Upper lobe of right lung (tissue), 1 donor: ENCODE measurements at regions not wholly inside any gene's neighbourhood (a gene's known extent, or its start where the extent isn't known, plus 50 kb on each side); places are given as distances from the start of the nearest gene placed in this dataset.
"Not testable (repeated sequence)": the region's sequence is repeated elsewhere in the genome, so short reads cannot be mapped to it uniquely, and the experiment has no call there.

ENCODE experiments used
- ATAC-seq: fragments of 200-7000 bp; cut with Tn5 transposase; one replicate; pipeline ENCODE4 v1.9.1; 2020; ENCODE audit warnings: mild to moderate bottlenecking, moderate library complexity
- DNase-seq: peaks from one replicate; pipeline ENCODE4 v3.0.0-alpha.2; 2020
- H3K27ac ChIP-seq: fragments of 200-600 bp; one replicate; pipeline ENCODE4 v1.8.0; 2022
- H3K27me3 ChIP-seq: fragments of 200-600 bp; one replicate; pipeline ENCODE4 v1.8.0; 2022; ENCODE audit warnings: mild to moderate bottlenecking
- H3K36me3 ChIP-seq: fragments of 200-600 bp; one replicate; pipeline ENCODE4 v1.8.0; 2022
- H3K4me1 ChIP-seq: fragments of 200-600 bp; one replicate; pipeline ENCODE4 v1.8.0; 2022
- H3K4me3 ChIP-seq: fragments of 200-600 bp; one replicate; pipeline ENCODE4 v1.8.0; 2022; ENCODE audit warnings: mild to moderate bottlenecking
- H3K9me3 ChIP-seq: fragments of 200-600 bp; one replicate; pipeline ENCODE4 v1.8.0; 2022
- intact Hi-C: fragments of 100-400 bp; cut with DNase I; formaldehyde crosslinking; loops from one replicate; pipeline ENCODE4 v1.11.0; 2022
- TF ChIP-seq, protein P1 (sequence below): fragments of 200-600 bp; IDR thresholded peaks from one replicate; pipeline ENCODE4 v1.8.0; 2022; ENCODE audit warnings: antibody characterized with exemption
- donor health status: DM: no; HTN: yes; CAD: no; lungs with severe emphysema.

DNA sequence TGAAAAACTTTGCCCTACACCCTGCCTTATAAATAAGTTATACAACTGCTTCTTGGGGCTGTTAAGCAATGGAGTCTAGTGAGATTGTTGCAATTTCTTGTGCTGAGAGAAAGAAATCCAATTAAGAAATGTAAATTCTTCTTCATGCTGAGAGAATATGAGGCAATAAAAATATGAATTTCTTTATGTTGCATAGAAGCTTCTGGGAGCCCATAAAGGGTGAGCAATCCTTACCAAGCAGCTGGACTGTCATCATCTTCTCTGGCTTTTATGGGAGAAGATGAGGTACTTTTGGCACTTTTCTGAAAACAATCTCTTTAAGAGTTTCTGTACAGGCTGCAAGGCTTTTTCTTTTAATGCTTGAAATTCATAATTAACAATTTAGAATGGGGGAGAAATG, 204.3 kb downstream of the DMRTA1 start:
- Histone ChIP-seq H3K27ac (peak overlapping the region; percentile 58), H3K4me1 (no peaks in the 10 kb centered on the region), H3K9me3 (no peaks in the 10 kb centered on the region), H3K4me3 (no peak overlapping the region), H3K27me3 (no peaks in the 10 kb centered on the region), H3K36me3 (no peaks in the 10 kb centered on the region)
- intact Hi-C loops, result no loop called here
- ATAC-seq, result no peak
- TF ChIP-seq, protein P1, sequence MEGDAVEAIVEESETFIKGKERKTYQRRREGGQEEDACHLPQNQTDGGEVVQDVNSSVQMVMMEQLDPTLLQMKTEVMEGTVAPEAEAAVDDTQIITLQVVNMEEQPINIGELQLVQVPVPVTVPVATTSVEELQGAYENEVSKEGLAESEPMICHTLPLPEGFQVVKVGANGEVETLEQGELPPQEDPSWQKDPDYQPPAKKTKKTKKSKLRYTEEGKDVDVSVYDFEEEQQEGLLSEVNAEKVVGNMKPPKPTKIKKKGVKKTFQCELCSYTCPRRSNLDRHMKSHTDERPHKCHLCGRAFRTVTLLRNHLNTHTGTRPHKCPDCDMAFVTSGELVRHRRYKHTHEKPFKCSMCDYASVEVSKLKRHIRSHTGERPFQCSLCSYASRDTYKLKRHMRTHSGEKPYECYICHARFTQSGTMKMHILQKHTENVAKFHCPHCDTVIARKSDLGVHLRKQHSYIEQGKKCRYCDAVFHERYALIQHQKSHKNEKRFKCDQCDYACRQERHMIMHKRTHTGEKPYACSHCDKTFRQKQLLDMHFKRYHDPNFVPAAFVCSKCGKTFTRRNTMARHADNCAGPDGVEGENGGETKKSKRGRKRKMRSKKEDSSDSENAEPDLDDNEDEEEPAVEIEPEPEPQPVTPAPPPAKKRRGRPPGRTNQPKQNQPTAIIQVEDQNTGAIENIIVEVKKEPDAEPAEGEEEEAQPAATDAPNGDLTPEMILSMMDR, result no peak
- no peak for DNase-seq

DNA sequence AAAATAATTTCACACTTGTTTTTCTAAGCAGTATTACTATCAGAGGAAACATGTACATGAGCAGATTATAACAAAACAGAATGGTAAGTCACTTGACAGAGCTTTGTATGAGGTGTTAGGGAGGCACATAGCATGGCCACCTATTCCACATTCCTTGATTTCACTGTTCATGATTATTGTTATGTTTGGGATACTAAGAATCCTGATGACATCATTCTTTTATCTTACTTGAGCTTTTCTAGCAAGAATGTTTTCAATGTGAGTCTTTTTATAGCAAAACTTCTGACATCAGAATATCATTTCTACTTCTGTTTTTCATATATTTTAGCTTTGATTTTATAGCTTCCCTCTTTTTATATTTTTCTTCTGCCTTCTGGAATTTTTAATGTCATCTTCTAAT, 208.2 kb downstream of the DMRTA1 start:
- Histone ChIP-seq H3K4me3 (no peak overlapping the region), H3K4me1 (no peaks in the 10 kb centered on the region), H3K36me3 (no peaks in the 10 kb centered on the region), H3K27ac (no peak overlapping the region), H3K27me3 (no peaks in the 10 kb centered on the region), H3K9me3 (no peaks in the 10 kb centered on the region)
- TF ChIP-seq, protein P1, result no peak
- no peak for ATAC-seq
- intact Hi-C loops, result no loop called here
- no peak for DNase-seq

DNA sequence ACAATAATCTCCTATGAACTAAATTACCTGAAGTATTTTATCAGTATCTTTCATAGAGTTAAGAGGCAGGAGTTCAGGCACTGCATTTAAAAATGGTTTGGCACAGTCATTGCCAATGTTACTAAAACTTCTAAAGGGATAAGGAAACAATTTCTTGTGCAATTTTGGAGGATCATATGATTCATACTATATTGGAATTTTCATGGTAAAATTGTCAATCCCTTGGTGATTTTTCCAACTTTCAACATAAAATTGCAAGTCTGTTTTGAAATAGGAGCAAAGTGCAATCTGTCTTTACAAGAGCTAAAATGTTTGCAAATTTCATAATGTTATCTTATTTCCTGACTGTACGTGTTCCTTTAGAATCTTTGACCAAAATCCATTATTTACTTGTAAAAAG, 211.1 kb downstream of the DMRTA1 start:
- no peaks in the 10 kb centered on the region for H3K4me1 ChIP-seq
- no peak for ATAC-seq
- no peak for DNase-seq
- no peaks in the 10 kb centered on the region for H3K9me3 ChIP-seq
- TF ChIP-seq, protein P1, result no peak
- H3K36me3 ChIP-seq, result no peaks in the 10 kb centered on the region
- H3K27me3 ChIP-seq, result no peaks in the 10 kb centered on the region
- no peak overlapping the region for H3K27ac ChIP-seq
- H3K4me3 ChIP-seq, result no peak overlapping the region
- intact Hi-C loops, result no loop called here

DNA sequence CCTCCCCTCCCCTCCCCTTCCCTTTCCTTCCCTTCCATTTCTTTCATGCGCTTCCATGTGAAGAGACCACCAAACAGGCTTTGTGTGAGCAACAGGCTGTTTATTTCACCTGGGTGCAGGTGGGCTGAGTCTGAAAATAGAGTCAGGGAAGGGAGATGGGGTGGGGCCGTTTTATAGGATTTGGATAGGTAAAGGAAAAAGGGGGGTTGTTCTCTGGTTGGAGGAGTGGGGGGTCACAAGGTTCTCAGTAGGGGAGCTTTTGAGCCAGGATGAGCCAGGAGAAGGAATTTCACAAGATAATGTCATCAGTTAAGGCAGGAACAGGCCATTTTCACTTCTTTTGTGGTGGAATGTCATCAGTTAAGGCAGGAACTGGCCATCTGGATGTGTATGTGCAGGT, 211.9 kb downstream of the DMRTA1 start:
- H3K4me3 ChIP-seq, ATAC-seq, H3K36me3 ChIP-seq, DNase-seq, H3K4me1 ChIP-seq, H3K9me3 ChIP-seq, H3K27me3 ChIP-seq, H3K27ac ChIP-seq, intact Hi-C loops: not testable (repeated sequence)

DNA sequence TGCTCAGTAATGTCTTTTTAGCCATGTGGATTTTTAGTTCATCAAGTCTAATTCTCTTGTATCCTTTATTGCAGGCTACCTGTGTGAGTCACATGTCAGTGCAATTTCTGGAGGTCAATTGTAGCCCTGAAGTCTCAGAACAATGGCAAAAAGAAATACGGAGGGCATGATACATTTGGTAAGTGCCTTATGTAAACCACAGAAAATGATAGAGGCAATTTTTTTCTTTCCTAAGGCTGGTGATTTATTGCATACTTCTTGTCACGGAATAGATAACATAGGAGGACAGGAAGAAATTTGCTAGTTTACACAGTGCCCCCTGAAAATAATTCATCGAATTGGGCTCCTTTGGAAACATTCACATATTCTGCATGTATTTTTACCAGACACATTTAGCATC, 235.9 kb downstream of the DMRTA1 start:
- no peak for ATAC-seq
- no peaks in the 10 kb centered on the region for H3K36me3 ChIP-seq
- H3K4me3 ChIP-seq, result no peak overlapping the region
- no peaks in the 10 kb centered on the region for H3K27me3 ChIP-seq
- TF ChIP-seq, protein P1, result no peak
- intact Hi-C loops, result no loop called here
- no peak overlapping the region for H3K27ac ChIP-seq
- no peak for DNase-seq
- no peaks in the 10 kb centered on the region for H3K9me3 ChIP-seq
- H3K4me1 ChIP-seq, result no peaks in the 10 kb centered on the region

DNA sequence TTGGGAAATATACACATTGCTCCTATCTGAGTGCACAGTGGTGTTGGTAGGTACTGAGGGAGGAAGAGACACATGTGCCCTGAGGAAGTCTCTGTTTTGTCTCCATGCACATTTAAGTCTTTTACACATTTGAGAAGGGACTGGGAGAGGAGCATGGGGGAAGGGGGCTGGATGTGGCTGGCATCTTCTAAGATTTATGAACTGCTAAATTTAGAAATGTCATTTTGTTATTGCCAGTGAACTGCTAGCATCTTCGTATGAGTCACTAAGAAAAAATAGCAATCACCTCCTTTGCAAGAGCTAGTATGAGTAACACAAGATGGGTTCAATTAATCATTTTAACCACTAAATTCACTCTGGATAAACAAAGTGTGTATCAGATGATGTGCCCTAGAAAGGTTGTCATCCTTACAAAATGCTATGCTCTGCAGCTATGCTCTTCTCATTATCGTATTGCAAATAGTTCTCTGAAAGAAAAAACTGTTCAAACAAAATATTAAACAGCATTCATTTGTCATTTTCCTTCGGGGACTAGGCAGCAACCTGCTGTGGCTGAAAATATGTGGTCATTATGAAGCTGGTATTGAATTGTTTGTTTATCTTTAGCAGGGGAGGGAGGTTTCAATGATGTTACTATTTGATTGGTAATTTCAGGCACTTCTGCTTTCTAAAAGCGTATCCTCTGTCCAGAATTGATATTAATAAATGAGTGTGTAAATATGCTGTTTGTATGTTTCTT, 236.5 kb downstream of the DMRTA1 start:
- no peak for ATAC-seq
- Histone ChIP-seq H3K27ac (no peak overlapping the region), H3K36me3 (no peaks in the 10 kb centered on the region), H3K4me1 (no peaks in the 10 kb centered on the region), H3K4me3 (no peak overlapping the region), H3K9me3 (no peaks in the 10 kb centered on the region), H3K27me3 (no peaks in the 10 kb centered on the region)
- intact Hi-C loops, result no loop called here
- DNase-seq, result no peak
- TF ChIP-seq, protein P1, result no peak
